ENCODE measurements at regions not wholly inside any gene's neighbourhood (a gene's known extent, or its start where the extent isn't known, plus 50 kb on each side); places are given as distances from the start of the nearest gene placed in this dataset.

GRCh38 chr6:33878562-33878961 lies 74.8 kb upstream of the MLN start:
- Histone ChIP-seq H3K9me3 (no peaks in the 10 kb centered on the region), H3K27me3 (no peaks in the 10 kb centered on the region), H3K36me3 (no peaks in the 10 kb centered on the region), H3K4me3 (ENCODE audit: low read depth in 1 of 2, low read length in 1 of 2) (no peak overlapping the region), H3K4me1 (ENCODE audit: control insufficient read depth in 1 of 2, insufficient read depth in 1 of 2, low read depth in 1 of 2, low read length in 1 of 2) (no peaks in the 10 kb centered on the region), H3K27ac (no peak overlapping the region)
- no peak for TF ChIP-seq CTCF (IDR thresholded peaks at IDR 0.05)

- no peak overlapping the region for H3K4me3 ChIP-seq (ENCODE audit: low read depth in 1 of 2, low read length in 1 of 2)
- no peaks in the 10 kb centered on the region for H3K36me3 ChIP-seq
- no peaks in the 10 kb centered on the region for H3K4me1 ChIP-seq (ENCODE audit: control insufficient read depth in 1 of 2, insufficient read depth in 1 of 2, low read depth in 1 of 2, low read length in 1 of 2)
- H3K27ac ChIP-seq: no peak overlapping the region
- H3K27me3 ChIP-seq: no peaks in the 10 kb centered on the region
- no peaks in the 10 kb centered on the region for H3K9me3 ChIP-seq
- TF ChIP-seq CTCF (IDR thresholded peaks at IDR 0.05): no peak
These were observed 74.3 kb upstream of the MLN start for GRCh38 chr6:33877982-33878535.

GRCh38 chr6:33875696-33876095 lies 71.9 kb upstream of the MLN start:
- Histone ChIP-seq H3K27ac (no peak overlapping the region), H3K9me3 (no peaks in the 10 kb centered on the region), H3K36me3 (no peaks in the 10 kb centered on the region), H3K4me1 (ENCODE audit: control insufficient read depth in 1 of 2, insufficient read depth in 1 of 2, low read depth in 1 of 2, low read length in 1 of 2) (no peaks in the 10 kb centered on the region), H3K27me3 (no peaks in the 10 kb centered on the region), H3K4me3 (ENCODE audit: low read depth in 1 of 2, low read length in 1 of 2) (no peak overlapping the region)
- TF ChIP-seq CTCF (IDR thresholded peaks at IDR 0.05): no peak

GRCh38 chr6:33875141-33875581 lies 71.4 kb upstream of the MLN start:
- Histone ChIP-seq H3K27ac (no peak overlapping the region), H3K4me1 (ENCODE audit: control insufficient read depth in 1 of 2, insufficient read depth in 1 of 2, low read depth in 1 of 2, low read length in 1 of 2) (no peaks in the 10 kb centered on the region), H3K9me3 (no peaks in the 10 kb centered on the region), H3K4me3 (ENCODE audit: low read depth in 1 of 2, low read length in 1 of 2) (no peak overlapping the region), H3K36me3 (no peaks in the 10 kb centered on the region), H3K27me3 (no peaks in the 10 kb centered on the region)
- TF ChIP-seq CTCF (IDR thresholded peaks at IDR 0.05): no peak

- Histone ChIP-seq H3K4me1 (ENCODE audit: control insufficient read depth in 1 of 2, insufficient read depth in 1 of 2, low read depth in 1 of 2, low read length in 1 of 2) (no peaks in the 10 kb centered on the region), H3K4me3 (ENCODE audit: low read depth in 1 of 2, low read length in 1 of 2) (no peak overlapping the region), H3K36me3 (no peaks in the 10 kb centered on the region), H3K27me3 (no peaks in the 10 kb centered on the region), H3K9me3 (no peaks in the 10 kb centered on the region), H3K27ac (no peak overlapping the region)
- no peak for TF ChIP-seq CTCF (IDR thresholded peaks at IDR 0.05)
These were observed 70.4 kb upstream of the MLN start for GRCh38 chr6:33874136-33874760.
